ENCODE measurements at regions not wholly inside any gene's neighbourhood (a gene's known extent, or its start where the extent isn't known, plus 50 kb on each side); places are given as distances from the start of the nearest gene placed in this dataset.
"Not testable (repeated sequence)": the region's sequence is repeated elsewhere in the genome, so short reads cannot be mapped to it uniquely, and the experiment has no call there.

DNA sequence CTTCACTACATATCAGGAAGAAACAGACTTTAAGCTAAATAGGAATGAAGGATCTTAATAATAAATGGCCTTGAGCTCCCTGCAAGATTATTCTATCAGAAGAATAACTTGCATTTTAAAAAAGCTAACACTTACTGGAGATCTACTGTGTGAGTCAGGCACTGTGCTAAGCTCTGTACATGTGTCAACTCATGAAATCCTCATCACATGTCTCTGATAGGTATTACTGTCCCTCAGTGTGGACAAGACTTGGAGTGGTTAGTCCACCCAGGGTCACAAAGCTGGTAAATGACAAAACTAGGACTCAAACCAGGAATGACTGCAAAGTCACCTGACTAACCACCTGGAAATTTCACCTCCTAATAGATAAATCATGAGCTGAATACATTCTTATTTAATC, 57.1 kb upstream of the KCTD7 start:
- H3K4me3 ChIP-seq (ENCODE audit: low read depth, low read length): no peak overlapping the region
- in situ Hi-C loops (cut with HindIII; ENCODE audit: low sequenced_read_pairs): no loop called here
- DNase-seq (ENCODE audit: low read depth): no peak
- TF ChIP-seq, protein P1, sequence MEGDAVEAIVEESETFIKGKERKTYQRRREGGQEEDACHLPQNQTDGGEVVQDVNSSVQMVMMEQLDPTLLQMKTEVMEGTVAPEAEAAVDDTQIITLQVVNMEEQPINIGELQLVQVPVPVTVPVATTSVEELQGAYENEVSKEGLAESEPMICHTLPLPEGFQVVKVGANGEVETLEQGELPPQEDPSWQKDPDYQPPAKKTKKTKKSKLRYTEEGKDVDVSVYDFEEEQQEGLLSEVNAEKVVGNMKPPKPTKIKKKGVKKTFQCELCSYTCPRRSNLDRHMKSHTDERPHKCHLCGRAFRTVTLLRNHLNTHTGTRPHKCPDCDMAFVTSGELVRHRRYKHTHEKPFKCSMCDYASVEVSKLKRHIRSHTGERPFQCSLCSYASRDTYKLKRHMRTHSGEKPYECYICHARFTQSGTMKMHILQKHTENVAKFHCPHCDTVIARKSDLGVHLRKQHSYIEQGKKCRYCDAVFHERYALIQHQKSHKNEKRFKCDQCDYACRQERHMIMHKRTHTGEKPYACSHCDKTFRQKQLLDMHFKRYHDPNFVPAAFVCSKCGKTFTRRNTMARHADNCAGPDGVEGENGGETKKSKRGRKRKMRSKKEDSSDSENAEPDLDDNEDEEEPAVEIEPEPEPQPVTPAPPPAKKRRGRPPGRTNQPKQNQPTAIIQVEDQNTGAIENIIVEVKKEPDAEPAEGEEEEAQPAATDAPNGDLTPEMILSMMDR (IDR thresholded peaks at IDR 0.05; ENCODE audit: low read depth, low read length, missing control alignments): no peak

DNA sequence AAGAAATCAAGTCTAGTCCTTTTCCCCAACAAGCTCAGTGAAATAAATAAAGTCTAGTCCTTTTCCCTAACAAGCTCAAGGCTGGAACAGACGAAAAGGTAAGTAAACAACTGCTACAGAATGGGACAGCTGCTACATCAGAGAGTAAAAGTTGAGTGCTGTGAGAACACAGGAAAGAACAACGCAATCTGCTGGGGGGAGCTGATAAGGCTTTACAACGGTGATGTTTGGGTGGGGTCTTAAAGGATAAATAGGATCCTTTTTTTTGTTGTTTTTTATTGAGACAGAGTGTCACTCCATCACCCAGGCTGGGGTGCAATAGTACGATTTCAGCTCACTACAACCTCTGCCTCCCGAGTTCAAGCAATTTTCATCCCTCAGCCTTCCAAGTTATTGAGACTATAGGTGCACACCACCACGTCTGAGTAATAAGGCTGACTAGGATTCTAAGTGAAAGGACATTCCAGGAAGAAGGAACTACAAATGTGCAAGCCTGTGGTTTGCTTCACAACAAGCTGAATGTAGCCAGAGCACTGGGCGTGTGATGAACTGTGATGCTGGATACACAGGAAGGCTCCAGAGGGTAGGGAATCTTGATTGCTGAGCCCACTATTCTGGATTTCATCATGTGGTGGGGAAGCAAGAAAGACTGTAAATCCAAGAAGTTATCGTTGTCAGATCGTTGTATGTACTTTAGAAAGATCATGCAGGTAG, 54.7 kb upstream of the KCTD7 start:
- H3K4me3 ChIP-seq (ENCODE audit: low read depth, low read length); in situ Hi-C loops (cut with HindIII; ENCODE audit: low sequenced_read_pairs); DNase-seq (ENCODE audit: low read depth): not testable (repeated sequence)

DNA sequence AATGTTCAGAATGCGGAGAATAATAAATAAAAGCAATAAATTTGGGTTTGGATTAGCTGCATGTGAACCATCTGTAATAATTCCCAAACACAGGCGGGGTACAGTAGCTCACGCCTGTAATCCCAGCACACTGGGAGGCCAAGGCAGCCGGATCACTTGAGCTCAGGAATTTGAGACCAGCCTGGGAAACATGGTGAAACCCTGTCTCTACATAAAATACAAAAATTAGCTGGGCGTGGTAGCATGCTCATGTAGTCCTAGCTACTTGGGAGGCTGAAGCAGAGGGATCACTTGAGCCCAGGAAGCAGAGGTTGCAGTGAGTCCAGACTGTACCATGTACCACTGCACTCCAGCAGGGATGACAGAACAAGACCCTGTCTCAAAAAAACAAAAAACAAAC, 53.9 kb upstream of the KCTD7 start:
- in situ Hi-C loops (cut with HindIII; ENCODE audit: low sequenced_read_pairs); H3K4me3 ChIP-seq (ENCODE audit: low read depth, low read length); DNase-seq (ENCODE audit: low read depth): not testable (repeated sequence)

DNA sequence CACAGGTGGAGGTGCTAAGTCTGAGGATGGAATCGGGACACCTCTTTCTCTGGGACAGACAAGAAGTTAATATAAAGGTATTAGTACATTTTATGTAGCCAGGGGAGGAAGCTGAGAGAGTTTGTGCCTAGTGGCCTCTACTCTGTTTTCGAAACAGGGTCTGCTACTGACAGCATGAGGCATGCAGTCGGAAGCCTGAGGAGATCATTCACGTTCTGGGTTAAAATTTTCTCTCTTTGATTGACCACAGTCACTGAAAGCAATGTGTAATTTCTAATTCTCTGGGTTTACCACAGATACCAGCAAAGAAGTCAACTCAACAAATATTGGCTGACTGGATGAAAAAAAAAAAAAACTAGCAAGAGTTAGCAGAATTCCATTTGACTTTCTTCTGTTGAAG, 53.3 kb upstream of the KCTD7 start:
- DNase-seq (ENCODE audit: low read depth): no peak
- no peak overlapping the region for H3K4me3 ChIP-seq (ENCODE audit: low read depth, low read length)
- TF ChIP-seq, protein P1 (IDR thresholded peaks at IDR 0.05; ENCODE audit: low read depth, low read length, missing control alignments): no peak
- in situ Hi-C loops (cut with HindIII; ENCODE audit: low sequenced_read_pairs): no loop called here

DNA sequence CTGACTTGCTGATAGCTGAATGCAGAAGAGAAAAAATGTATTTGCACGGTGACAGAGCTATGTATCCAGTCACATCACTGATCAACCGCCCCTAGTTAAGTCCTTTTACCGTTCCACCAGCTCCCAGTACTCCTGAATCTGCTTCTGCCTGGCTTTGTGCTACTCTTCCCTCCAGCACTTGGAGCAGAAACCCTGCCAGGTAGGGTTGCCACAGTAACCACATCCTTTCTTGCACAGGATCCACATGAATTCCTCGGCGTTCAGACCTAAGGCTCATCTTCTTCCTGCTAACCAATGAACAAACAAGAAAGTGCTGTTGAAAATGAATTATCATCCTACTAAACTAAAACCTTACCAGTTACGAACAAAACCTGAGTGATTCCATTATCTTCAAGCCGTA, 52.0 kb upstream of the KCTD7 start:
- in situ Hi-C loops (cut with HindIII; ENCODE audit: low sequenced_read_pairs): no loop called here
- TF ChIP-seq, protein P1 (IDR thresholded peaks at IDR 0.05; ENCODE audit: low read depth, low read length, missing control alignments): no peak
- H3K4me3 ChIP-seq (ENCODE audit: low read depth, low read length): no peak overlapping the region
- DNase-seq (ENCODE audit: low read depth): no peak

Measured in astrocyte of the cerebellum (primary cell).